AG04449 (cell line): ENCODE measurements at regions not wholly inside any gene's neighbourhood (a gene's known extent, or its start where the extent isn't known, plus 50 kb on each side); places are given as distances from the start of the nearest gene placed in this dataset.

Experiments
- CTCF ChIA-PET: fragments of 350-600 bp; formaldehyde crosslinking; extraction: SDS; loops from one replicate; lab custom pipeline; 2021; ENCODE audit warnings: antibody characterized with exemption; lab: Yijun Ruan, JAX
- POLR2A ChIA-PET: fragments of 400-600, 350-600 bp; formaldehyde crosslinking; extraction: SDS; loops from one replicate; lab custom pipeline; 2020; ENCODE audit warnings: antibody characterized with exemption, inconsistent platforms; lab: Yijun Ruan, JAX
- DNase-seq: peaks from one replicate; pipeline ENCODE4 v3.0.0-alpha.2; 2010; ENCODE audit warnings: low read depth, low spot score
- H3K4me3 ChIP-seq: 2 replicates; pipeline ENCODE4 v1.5.1; 2011; ENCODE audit warnings: low read depth, mild to moderate bottlenecking, control low read depth, low read length
- TF ChIP-seq, protein P1 (sequence below): IDR thresholded peaks from one replicate; pipeline ENCODE4 v1.5.1; 2011; ENCODE audit warnings: mild to moderate bottlenecking, moderate library complexity, low read length, control low read depth, inconsistent platforms; ENCODE audit not compliant: insufficient read depth; ENCODE audit errors: missing control alignments

DNA sequence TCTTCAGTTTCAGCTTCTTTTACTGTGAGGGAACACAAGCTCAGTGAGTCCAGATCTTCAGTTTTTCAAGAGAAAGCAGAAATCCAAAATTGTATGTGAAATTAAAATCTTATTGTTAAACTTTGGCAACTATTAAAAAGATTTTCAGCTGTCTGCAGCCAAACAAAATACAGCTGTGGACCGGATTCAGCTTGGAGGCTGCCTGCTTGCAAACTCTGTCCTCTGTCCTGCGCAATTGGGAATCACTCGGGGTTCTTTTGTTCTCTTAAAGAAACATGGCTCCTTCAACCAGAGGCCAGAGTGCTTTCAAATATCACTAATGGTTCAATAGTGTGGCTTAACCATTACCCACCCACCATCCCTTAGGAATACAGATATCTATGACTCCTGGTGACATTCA is 201.2 kb downstream of the CHIC2 start:
- ChIA-PET POLR2A (interaction anchor here (0.5 to 0.9 kb wide), 2 partner anchors 46 to 1151 kb away, joined by 3 read pairs; no protein-coding TSS in a partner anchor), CTCF (interaction anchor here (1.3 to 1.7 kb wide), 2 partner anchors 66 to 160 kb away, joined by 5 read pairs; no protein-coding TSS in a partner anchor)
- no peak for DNase-seq
- TF ChIP-seq, protein P1, sequence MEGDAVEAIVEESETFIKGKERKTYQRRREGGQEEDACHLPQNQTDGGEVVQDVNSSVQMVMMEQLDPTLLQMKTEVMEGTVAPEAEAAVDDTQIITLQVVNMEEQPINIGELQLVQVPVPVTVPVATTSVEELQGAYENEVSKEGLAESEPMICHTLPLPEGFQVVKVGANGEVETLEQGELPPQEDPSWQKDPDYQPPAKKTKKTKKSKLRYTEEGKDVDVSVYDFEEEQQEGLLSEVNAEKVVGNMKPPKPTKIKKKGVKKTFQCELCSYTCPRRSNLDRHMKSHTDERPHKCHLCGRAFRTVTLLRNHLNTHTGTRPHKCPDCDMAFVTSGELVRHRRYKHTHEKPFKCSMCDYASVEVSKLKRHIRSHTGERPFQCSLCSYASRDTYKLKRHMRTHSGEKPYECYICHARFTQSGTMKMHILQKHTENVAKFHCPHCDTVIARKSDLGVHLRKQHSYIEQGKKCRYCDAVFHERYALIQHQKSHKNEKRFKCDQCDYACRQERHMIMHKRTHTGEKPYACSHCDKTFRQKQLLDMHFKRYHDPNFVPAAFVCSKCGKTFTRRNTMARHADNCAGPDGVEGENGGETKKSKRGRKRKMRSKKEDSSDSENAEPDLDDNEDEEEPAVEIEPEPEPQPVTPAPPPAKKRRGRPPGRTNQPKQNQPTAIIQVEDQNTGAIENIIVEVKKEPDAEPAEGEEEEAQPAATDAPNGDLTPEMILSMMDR: no peak
- no peak overlapping the region for H3K4me3 ChIP-seq

DNA sequence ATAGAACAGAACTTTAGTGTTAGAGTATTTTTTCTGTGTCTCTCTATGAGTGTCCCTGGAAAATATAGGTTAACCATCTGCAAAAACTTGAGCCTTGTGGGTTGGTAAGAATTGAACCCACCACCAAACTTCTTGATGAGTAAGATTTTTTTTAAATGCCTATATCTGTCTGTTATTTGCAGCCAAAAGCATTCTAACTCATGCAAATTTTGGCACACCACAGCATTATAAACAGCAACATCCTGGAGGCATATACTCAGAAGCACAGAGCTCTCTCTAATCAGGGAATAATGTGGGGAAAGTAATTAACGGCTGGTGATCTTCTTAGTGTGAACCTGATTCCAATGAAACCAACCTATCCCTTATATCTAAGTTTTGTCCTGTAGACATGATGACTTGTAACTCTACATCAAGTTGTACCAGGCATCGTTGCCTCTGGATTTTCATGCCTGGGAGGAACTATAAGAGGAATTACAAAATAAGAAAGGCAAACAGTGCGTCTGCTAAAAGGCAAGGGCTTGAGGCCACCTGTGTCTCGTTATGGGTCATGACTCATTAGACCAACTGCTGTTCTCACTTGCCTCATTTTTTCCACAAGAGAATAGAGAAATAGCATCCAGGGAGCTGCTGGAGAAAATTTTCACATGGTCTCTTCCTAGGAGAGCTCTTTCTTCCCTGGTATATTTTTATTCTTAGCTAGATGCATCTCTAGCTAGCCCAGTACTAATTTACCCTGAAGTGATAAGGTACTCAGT is 202.4 kb downstream of the CHIC2 start:
- CTCF ChIA-PET: interaction anchor here (0.7 to 1.7 kb wide), 5 partner anchors 47 to 367 kb away, joined by 3 to 5 read pairs (median 3); partner anchors contain the start of gene PDGFRA
- peak; percentile 80 for DNase-seq
- TF ChIP-seq, protein P1: no peak
- H3K4me3 ChIP-seq: no peak overlapping the region
- POLR2A ChIA-PET: interaction anchor here (0.9 kb wide), 1 partner anchor 47 kb away, joined by 3 read pairs; no protein-coding TSS in a partner anchor

DNA sequence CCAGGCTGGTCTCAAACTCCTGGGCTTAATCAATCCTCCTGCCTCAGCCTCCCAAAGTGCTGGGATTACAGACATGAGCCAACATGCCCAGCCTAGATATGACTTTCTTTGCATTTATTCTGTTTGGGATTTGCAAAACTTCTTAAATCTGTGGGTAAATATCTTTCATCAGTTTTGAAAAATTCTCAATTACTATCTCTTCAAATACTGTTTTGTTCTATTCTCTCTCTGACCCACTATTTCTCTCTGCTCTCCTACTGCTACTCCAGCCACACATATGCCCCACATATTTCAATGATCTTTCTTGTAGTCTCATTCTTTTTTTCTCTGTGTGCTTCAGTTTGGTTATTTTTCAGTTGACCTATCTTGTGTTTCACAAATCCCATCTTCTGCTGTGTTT is 205.1 kb downstream of the CHIC2 start:
- no peak overlapping the region for H3K4me3 ChIP-seq
- ChIA-PET CTCF (interaction anchor here (1.7 kb wide), 1 partner anchor 153 kb away, joined by 6 read pairs; no protein-coding TSS in a partner anchor), POLR2A (no interaction called here)
- DNase-seq: no peak
- TF ChIP-seq, protein P1: no peak

DNA sequence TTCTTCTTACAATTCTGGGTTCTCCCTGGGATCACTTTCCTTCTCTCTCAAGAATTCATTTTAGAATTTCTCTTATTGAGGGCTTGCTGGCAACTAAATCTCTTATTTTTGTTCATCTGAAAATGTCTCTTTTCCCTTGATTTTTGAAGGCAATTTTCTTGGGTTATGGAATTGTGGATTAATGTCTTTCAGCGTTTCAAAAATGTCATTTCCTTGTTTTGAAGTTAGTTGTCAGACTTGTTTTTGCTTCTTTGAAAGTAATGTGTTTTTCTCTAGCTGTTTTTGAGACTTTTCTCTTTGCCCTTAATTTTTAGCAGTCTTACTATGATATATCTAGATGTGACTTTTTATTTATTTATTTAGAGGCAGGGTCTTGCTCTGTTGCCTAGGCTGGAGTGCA is 205.7 kb downstream of the CHIC2 start:
- TF ChIP-seq, protein P1: no peak
- no peak overlapping the region for H3K4me3 ChIP-seq
- DNase-seq: no peak
- ChIA-PET POLR2A (no interaction called here), CTCF (interaction anchor here (1.4 to 1.7 kb wide), 2 partner anchors 149 to 152 kb away, joined by 3 to 6 read pairs; no protein-coding TSS in a partner anchor)

DNA sequence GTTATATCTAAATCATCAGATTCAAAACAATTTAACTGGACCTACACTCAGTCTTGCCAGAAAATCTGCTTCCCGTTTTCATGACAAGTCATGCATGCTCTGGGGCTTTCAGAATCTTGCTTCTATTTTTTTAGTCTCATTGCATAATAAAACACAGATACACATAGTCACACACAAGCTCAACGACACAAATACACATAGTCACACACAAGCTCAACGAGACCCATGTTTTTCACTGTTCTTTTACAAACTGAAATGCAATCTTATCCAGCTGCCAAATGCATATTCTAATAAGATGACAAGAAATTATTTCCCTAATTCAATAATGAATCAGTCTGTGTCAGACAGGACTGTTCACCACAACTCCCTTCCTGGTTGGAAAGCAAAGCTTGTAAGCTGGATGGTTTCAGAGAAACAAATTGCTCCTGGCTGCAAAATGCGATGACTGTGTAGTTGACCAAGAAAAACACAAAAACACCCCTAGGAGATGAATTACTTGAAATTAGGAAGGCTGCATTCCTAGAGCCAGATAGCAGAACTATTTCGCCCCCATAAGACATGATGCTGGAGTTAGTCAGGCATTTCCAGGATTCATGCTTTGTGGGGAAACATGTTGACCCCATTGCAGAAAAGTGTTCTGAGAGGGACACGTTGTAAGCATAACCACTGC is 208.7 kb downstream of the CHIC2 start:
- no peak overlapping the region for H3K4me3 ChIP-seq
- TF ChIP-seq, protein P1: no peak
- POLR2A ChIA-PET: interaction anchor here (0.9 to 1.7 kb wide), 4 partner anchors 39 to 377 kb away, joined by 3 to 10 read pairs (median 3); no protein-coding TSS in a partner anchor
- DNase-seq: peak; percentile 89
- CTCF ChIA-PET: interaction anchor here (0.8 to 1.6 kb wide), 6 partner anchors 49 to 378 kb away, joined by 3 to 5 read pairs (median 4); no protein-coding TSS in a partner anchor
